GM12878 (cell line): ENCODE measurements at regions not wholly inside any gene's neighbourhood (a gene's known extent, or its start where the extent isn't known, plus 50 kb on each side); places are given as distances from the start of the nearest gene placed in this dataset.
"Not testable (repeated sequence)": the region's sequence is repeated elsewhere in the genome, so short reads cannot be mapped to it uniquely, and the experiment has no call there.

ENCODE experiments used
- ATAC-seq: fragments of 200-7000 bp; cut with Tn5 transposase; 3 replicates; pipeline ENCODE4 v1.9.1; 2020; ENCODE audit warnings: mild to moderate bottlenecking, moderate library complexity
- BruUV-seq: library from RNA; stranded (reverse); fragments of 400-500 nt; replicated peaks from 2 replicates; lab custom pipeline; 2021; lab: Mats Ljungman, UMichigan
- CTCF ChIA-PET: fragments of 300-600 bp; sonication (Branson Sonifier 250); formaldehyde crosslinking; extraction: SDS; loops from one replicate; lab custom pipeline; 2021; ENCODE audit warnings: inconsistent platforms; lab: Yijun Ruan, JAX
- POLR2A ChIA-PET: fragments of 350-600 bp; formaldehyde crosslinking; extraction: SDS; loops from one replicate; lab custom pipeline; 2021; ENCODE audit warnings: inconsistent platforms; lab: Charles Lee
- RAD21 ChIA-PET: fragments of 300-600 bp; sonication (Branson Sonifier 250); formaldehyde crosslinking; loops from one replicate; lab custom pipeline; 2023; ENCODE audit warnings: antibody characterized with exemption; ENCODE audit not compliant: unreplicated experiment; lab: Charles Lee
- SMC1A ChIA-PET: fragments of 300-600 bp; sonication (Branson Sonifier 250); formaldehyde crosslinking; loops from one replicate; lab custom pipeline; 2023; ENCODE audit not compliant: unreplicated experiment, uncharacterized antibody; lab: Charles Lee
- DNase-seq: peaks from one replicate; pipeline ENCODE4 v3.0.0-alpha.2; 2011; ENCODE audit warnings: low read depth, low spot score
- FAIRE-seq: peaks from 3 replicates; lab custom pipeline; 2011; peaks lifted over from hg19 to GRCh38; lab: Jason Lieb, UNC
- H2AFZ ChIP-seq: 2 replicates; pipeline ENCODE4 v1.6.0; 2011; ENCODE audit warnings: low read depth, low read length, control low read depth; ENCODE audit not compliant: control insufficient read depth
- H3K27ac ChIP-seq: 2 replicates; pipeline ENCODE4 v1.5.1; 2011; ENCODE audit warnings: control low read depth; ENCODE audit not compliant: control insufficient read depth, insufficient read depth
- H3K27me3 ChIP-seq, 2 experiments: replicated peaks in 1 of 2; 2 replicates each; pipeline versions ENCODE4 v1.6.0 to v1.6.1; 2011; ENCODE audit warnings: low read length in 1 of 2; ENCODE audit not compliant: control insufficient read depth in 2 of 2, insufficient read depth in 2 of 2
- H3K36me3 ChIP-seq, 2 experiments: 2 replicates each; pipeline ENCODE4 v1.5.1; 2011; ENCODE audit warnings: low read length in 1 of 2; ENCODE audit not compliant: control insufficient read depth in 2 of 2, insufficient read depth in 2 of 2
- H3K4me1 ChIP-seq: 2 replicates; pipeline ENCODE4 v1.6.1; 2011; ENCODE audit warnings: mild to moderate bottlenecking, low read length, moderate library complexity, mixed read lengths; ENCODE audit not compliant: control insufficient read depth, insufficient read depth
- H3K4me2 ChIP-seq: 2 replicates; pipeline ENCODE4 v1.6.0; 2011; ENCODE audit warnings: control low read depth; ENCODE audit not compliant: control insufficient read depth, insufficient read depth
- H3K4me3 ChIP-seq: fragments of 200-600 bp; sonication (generic); 2 replicates; pipeline ENCODE4 v1.5.1; 2016
- H3K79me2 ChIP-seq: 2 replicates; pipeline ENCODE4 v1.6.0; 2011; ENCODE audit warnings: low read length; ENCODE audit not compliant: control insufficient read depth, insufficient read depth
- H3K9ac ChIP-seq: 2 replicates; pipeline ENCODE4 v1.8.0; 2011; ENCODE audit warnings: low read length, control low read depth, mixed read lengths; ENCODE audit not compliant: control insufficient read depth, insufficient read depth
- H3K9me3 ChIP-seq: replicated peaks from 3 replicates; pipeline ENCODE4 v1.5.1; 2011; ENCODE audit warnings: mild to moderate bottlenecking, low read length; ENCODE audit not compliant: control insufficient read depth, insufficient read depth
- H4K20me1 ChIP-seq: 2 replicates; pipeline ENCODE4 v1.6.0; 2011; ENCODE audit not compliant: control insufficient read depth, insufficient read depth
- BCL11A ChIP-seq: IDR thresholded peaks from 2 replicates; pipeline ENCODE4 v1.6.1; 2011; ENCODE audit warnings: low read depth, low read length
- EED ChIP-seq: sonication (generic); IDR thresholded peaks from 2 replicates; pipeline ENCODE4 v1.6.1; 2016; ENCODE audit warnings: antibody characterized with exemption, low read depth
- FOS ChIP-seq: IDR thresholded peaks from 3 replicates; pipeline ENCODE4 v1.6.1; 2011; ENCODE audit warnings: borderline replicate concordance; ENCODE audit not compliant: insufficient read length; ENCODE audit errors: extremely low read depth
- FOXM1 ChIP-seq: IDR thresholded peaks from 2 replicates; pipeline ENCODE4 v1.6.1; 2012; ENCODE audit warnings: low read depth, mild to moderate bottlenecking, inconsistent platforms, low read length, moderate library complexity
- NBN ChIP-seq: fragments of 450-650 bp; IDR thresholded peaks from 2 replicates; pipeline ENCODE4 v1.6.1; 2016
- PAX8 ChIP-seq: fragments of 450-650 bp; IDR thresholded peaks from 2 replicates; pipeline ENCODE4 v1.6.1; 2017; ENCODE audit warnings: mild to moderate bottlenecking, moderate library complexity
- RB1 ChIP-seq: fragments of 450-650 bp; formaldehyde crosslinking; IDR thresholded peaks from 2 replicates; pipeline ENCODE4 v1.6.1; 2017; ENCODE audit warnings: mild to moderate bottlenecking, borderline replicate concordance
- RELA ChIP-seq: fragments of 450-650 bp; IDR thresholded peaks from 2 replicates; pipeline ENCODE4 v1.8.0; 2014; ENCODE audit warnings: borderline replicate concordance; ENCODE audit not compliant: partially characterized antibody
- STAT3 ChIP-seq: IDR thresholded peaks from 2 replicates; pipeline ENCODE4 v1.6.1; 2011; ENCODE audit warnings: low read depth, low read length, improper control_type of control experiment
- ZBTB11 ChIP-seq: fragments of 450-650 bp; formaldehyde crosslinking; IDR thresholded peaks from 2 replicates; pipeline ENCODE4 v1.5.0; 2022; ENCODE audit warnings: mild to moderate bottlenecking, missing genetic modification characterization
- WGBS: methylation state at CpG from one replicate; pipeline ENCODE4 v1.1.6; 2016; ENCODE audit warnings: low lambda C conversion rate; ENCODE audit not compliant: insufficient replicate concordance, insufficient coverage; ENCODE audit errors: missing lambda C conversion rate; 5-methylcytosine and 5-hydroxymethylcytosine counted together
- in situ Hi-C: fragments of 300-500 bp; cut with MboI; formaldehyde crosslinking; loops from 9 replicates; pipeline ENCODE4 v1.14.3; 2018; ENCODE audit warnings: mixed read lengths
- intact Hi-C: fragments of 100-400 bp; cut with micrococcal nuclease; formaldehyde crosslinking; loops from one replicate; pipeline ENCODE4 v1.14.2; 2022; ENCODE audit not compliant: unreplicated experiment

- TF ChIP-seq EED = no peak
- no peak for TF ChIP-seq PAX8
- no peak for TF ChIP-seq ZBTB11
- no peak for TF ChIP-seq RB1
- no peak for TF ChIP-seq BCL11A
- TF ChIP-seq STAT3 = no peak
- TF ChIP-seq FOS = no peak
- TF ChIP-seq NBN = no peak
- TF ChIP-seq RELA = no peak
- TF ChIP-seq FOXM1 = no peak
Measured at GRCh38 chr14:51597261-51598001, 54.3 kb upstream of the FRMD6 start (continued).

DNA sequence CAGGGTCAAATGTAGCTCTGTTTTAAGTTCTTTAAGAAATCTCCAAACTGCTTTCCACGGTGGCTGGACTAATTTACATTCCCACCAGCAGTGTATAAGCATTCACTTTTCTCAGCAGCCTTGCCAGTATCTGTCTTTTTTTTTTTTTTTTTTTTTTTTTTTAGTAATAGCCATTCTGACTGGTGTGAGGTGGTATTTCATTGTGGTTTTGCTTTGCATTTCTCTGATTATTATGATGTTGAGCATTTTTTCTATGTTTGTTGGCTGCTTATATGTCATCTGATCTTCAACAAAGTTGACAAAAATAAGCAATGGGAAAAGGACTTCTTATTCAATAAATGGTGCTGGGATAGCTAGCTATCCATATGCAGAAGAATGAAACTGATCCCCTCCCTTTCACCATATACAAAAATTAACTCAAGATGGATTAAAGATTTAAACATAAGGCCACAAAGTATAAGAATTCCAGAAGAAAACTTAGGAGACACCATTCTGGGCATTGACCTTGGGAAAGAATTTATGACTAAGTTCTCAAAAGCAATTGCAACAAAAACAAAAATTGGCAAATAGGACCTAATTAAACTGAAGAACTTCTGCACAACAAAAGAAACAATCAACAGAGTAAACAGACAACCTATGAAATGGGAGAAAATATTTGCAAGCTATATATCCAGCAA, 52.6 kb upstream of the FRMD6 start:
- H4K20me1 ChIP-seq, SMC1A ChIA-PET, BruUV-seq, in situ Hi-C loops, H3K79me2 ChIP-seq, RAD21 ChIA-PET, DNase-seq, ATAC-seq, H3K4me2 ChIP-seq, H3K9ac ChIP-seq, H3K36me3 ChIP-seq, H3K4me1 ChIP-seq, H3K4me3 ChIP-seq, H2AFZ ChIP-seq, POLR2A ChIA-PET, intact Hi-C loops, FAIRE-seq, H3K27me3 ChIP-seq, H3K9me3 ChIP-seq, H3K27ac ChIP-seq: not testable (repeated sequence)
- CTCF ChIA-PET = interaction anchor here (0.6 kb wide), 1 partner anchor 528 kb away, joined by 3 read pairs; no protein-coding TSS in a partner anchor
- WGBS = 0% methylated on average over 1 of the region's 1 CpG
